C4-2B (cell line): ENCODE measurements at regions not wholly inside any gene's neighbourhood (a gene's known extent, or its start where the extent isn't known, plus 50 kb on each side); places are given as distances from the start of the nearest gene placed in this dataset.

Experiments used
- ZFX ChIP-seq: fragments of 450-650 bp; IDR thresholded peaks from 2 replicates; pipeline ENCODE4 v1.6.1; 2017
- TF ChIP-seq, protein P1 (sequence below): fragments of 450-650 bp; conservative IDR thresholded peaks from 2 replicates; pipeline ENCODE4 v1.5.1; 2017; ENCODE audit warnings: mild to moderate bottlenecking

DNA sequence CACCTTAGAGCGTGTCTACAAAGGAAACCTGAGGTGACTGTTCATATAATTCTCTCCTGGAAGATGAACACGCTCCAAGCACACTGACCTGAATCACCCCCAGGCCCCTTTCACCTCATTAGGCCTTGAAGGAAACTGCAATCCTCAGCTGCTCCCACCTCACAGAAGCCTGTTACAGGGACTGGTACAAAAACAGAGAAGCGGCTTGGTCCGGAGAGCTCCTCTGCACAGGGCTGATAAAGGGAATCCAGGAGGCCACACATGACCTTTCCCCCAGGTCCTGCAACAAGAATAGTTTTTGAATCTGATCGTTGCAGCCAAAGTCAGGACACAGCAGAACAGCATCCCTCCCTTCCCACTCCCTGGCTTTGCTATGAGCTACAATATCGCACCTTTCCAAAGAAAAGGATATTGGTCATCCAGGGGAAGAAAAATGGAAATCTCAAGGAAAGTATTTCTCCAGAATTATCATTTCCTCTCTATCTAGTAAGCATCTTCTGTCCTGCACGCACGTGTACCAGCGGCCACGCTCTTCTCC, 666.7 kb downstream of the UQCRFS1 start:
- TF ChIP-seq, protein P1, sequence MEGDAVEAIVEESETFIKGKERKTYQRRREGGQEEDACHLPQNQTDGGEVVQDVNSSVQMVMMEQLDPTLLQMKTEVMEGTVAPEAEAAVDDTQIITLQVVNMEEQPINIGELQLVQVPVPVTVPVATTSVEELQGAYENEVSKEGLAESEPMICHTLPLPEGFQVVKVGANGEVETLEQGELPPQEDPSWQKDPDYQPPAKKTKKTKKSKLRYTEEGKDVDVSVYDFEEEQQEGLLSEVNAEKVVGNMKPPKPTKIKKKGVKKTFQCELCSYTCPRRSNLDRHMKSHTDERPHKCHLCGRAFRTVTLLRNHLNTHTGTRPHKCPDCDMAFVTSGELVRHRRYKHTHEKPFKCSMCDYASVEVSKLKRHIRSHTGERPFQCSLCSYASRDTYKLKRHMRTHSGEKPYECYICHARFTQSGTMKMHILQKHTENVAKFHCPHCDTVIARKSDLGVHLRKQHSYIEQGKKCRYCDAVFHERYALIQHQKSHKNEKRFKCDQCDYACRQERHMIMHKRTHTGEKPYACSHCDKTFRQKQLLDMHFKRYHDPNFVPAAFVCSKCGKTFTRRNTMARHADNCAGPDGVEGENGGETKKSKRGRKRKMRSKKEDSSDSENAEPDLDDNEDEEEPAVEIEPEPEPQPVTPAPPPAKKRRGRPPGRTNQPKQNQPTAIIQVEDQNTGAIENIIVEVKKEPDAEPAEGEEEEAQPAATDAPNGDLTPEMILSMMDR: no peak
- no peak for TF ChIP-seq ZFX
